KMS-11 (cell line): ENCODE measurements at regions not wholly inside any gene's neighbourhood (a gene's known extent, or its start where the extent isn't known, plus 50 kb on each side); places are given as distances from the start of the nearest gene placed in this dataset.
A peak's percentile ranks its signal among the peaks of the same experiment; 100 is the strongest.

Experiments used
- H2AFZ ChIP-seq: fragments of 200-600 bp; sonication (generic); 2 replicates; pipeline ENCODE4 v1.6.1; 2016; ENCODE audit warnings: antibody characterized with exemption, mixed run types, low read depth
- H3K27ac ChIP-seq: fragments of 200-600 bp; sonication (generic); 2 replicates; pipeline ENCODE4 v1.6.1; 2016; ENCODE audit warnings: mild to moderate bottlenecking, mixed run types
- H3K27me3 ChIP-seq: fragments of 200-600 bp; sonication (generic); 2 replicates; pipeline ENCODE4 v1.6.1; 2017; ENCODE audit warnings: mild to moderate bottlenecking, low read depth, mixed run types, moderate library complexity; ENCODE audit not compliant: insufficient read depth
- H3K36me3 ChIP-seq: fragments of 200-600 bp; sonication (generic); 2 replicates; pipeline ENCODE4 v1.6.1; 2017; ENCODE audit warnings: mild to moderate bottlenecking, mixed run types; ENCODE audit not compliant: insufficient read depth
- H3K4me1 ChIP-seq: fragments of 200-600 bp; sonication (generic); 2 replicates; pipeline ENCODE4 v1.6.1; 2016; ENCODE audit warnings: mild to moderate bottlenecking, low read depth, mixed run types; ENCODE audit not compliant: poor library complexity, severe bottlenecking
- H3K4me2 ChIP-seq: fragments of 200-600 bp; sonication (generic); 2 replicates; pipeline ENCODE4 v1.7.0; 2016; ENCODE audit warnings: mild to moderate bottlenecking, mixed run types
- H3K4me3 ChIP-seq: fragments of 200-600 bp; sonication (generic); IDR thresholded peaks from 2 replicates; pipeline ENCODE4 v1.6.1; 2017; ENCODE audit warnings: low read depth, low read length, mixed read lengths; ENCODE audit not compliant: insufficient read depth
- H3K79me2 ChIP-seq: fragments of 200-600 bp; sonication (generic); 2 replicates; pipeline ENCODE4 v1.6.1; 2016; ENCODE audit warnings: low read depth, mixed run types; ENCODE audit not compliant: insufficient read depth
- H3K9ac ChIP-seq: fragments of 200-600 bp; sonication (generic); 2 replicates; pipeline ENCODE4 v1.6.1; 2016; ENCODE audit warnings: mild to moderate bottlenecking, mixed run types
- H4K20me1 ChIP-seq: fragments of 200-600 bp; sonication (generic); 2 replicates; pipeline ENCODE4 v1.6.1; 2016; ENCODE audit warnings: mild to moderate bottlenecking, mixed run types; ENCODE audit not compliant: insufficient read depth
- CTCF ChIP-seq: fragments of 200-600 bp; sonication (generic); conservative IDR thresholded peaks from 2 replicates; pipeline ENCODE4 v1.6.1; 2017; ENCODE audit warnings: low read depth, mild to moderate bottlenecking, antibody characterized with exemption, low read length, moderate library complexity, mixed read lengths

GRCh38 chr6:40049128-40049527, 114.9 kb upstream of the MOCS1 start:
- H3K36me3 ChIP-seq = no peaks in the 10 kb centered on the region
- no peak overlapping the region for H2AFZ ChIP-seq
- no peak overlapping the region for H3K27ac ChIP-seq
- TF ChIP-seq CTCF = no peak
- H3K79me2 ChIP-seq = no peaks in the 10 kb centered on the region
- H3K27me3 ChIP-seq = no peaks in the 10 kb centered on the region
- H3K4me2 ChIP-seq = no peak overlapping the region
- no peak overlapping the region for H3K4me3 ChIP-seq
- no peaks in the 10 kb centered on the region for H4K20me1 ChIP-seq
- H3K4me1 ChIP-seq = peaks cover 7% of the 10 kb centered on the region
- no peak overlapping the region for H3K9ac ChIP-seq

GRCh38 chr6:40044196-40044595, 109.9 kb upstream of the MOCS1 start:
- no peaks in the 10 kb centered on the region for H3K27me3 ChIP-seq
- H3K27ac ChIP-seq = no peak overlapping the region
- no peaks in the 10 kb centered on the region for H3K36me3 ChIP-seq
- no peaks in the 10 kb centered on the region for H4K20me1 ChIP-seq
- H3K4me3 ChIP-seq = no peak overlapping the region
- peaks cover 36% of the 10 kb centered on the region for H3K4me1 ChIP-seq
- no peak overlapping the region for H3K9ac ChIP-seq
- no peak overlapping the region for H2AFZ ChIP-seq
- H3K4me2 ChIP-seq = no peak overlapping the region
- TF ChIP-seq CTCF = no peak
- H3K79me2 ChIP-seq = no peaks in the 10 kb centered on the region

- Histone ChIP-seq H2AFZ (no peak overlapping the region), H3K79me2 (no peaks in the 10 kb centered on the region), H3K4me1 (peaks cover 36% of the 10 kb centered on the region), H3K4me3 (no peak overlapping the region), H3K27ac (peak overlapping the region; percentile 38; the same call in 1 of the 2 replicates), H3K4me2 (peak overlapping the region; percentile 47), H3K27me3 (no peaks in the 10 kb centered on the region), H3K36me3 (no peaks in the 10 kb centered on the region), H3K9ac (no peak overlapping the region), H4K20me1 (no peaks in the 10 kb centered on the region)
- TF ChIP-seq CTCF = no peak
Measured at GRCh38 chr6:40042232-40042631, 108.0 kb upstream of the MOCS1 start.

- no peak overlapping the region for H3K4me3 ChIP-seq
- H4K20me1 ChIP-seq = no peaks in the 10 kb centered on the region
- H3K9ac ChIP-seq = no peak overlapping the region
- no peak overlapping the region for H3K4me2 ChIP-seq
- H3K27me3 ChIP-seq = no peaks in the 10 kb centered on the region
- H2AFZ ChIP-seq = no peak overlapping the region
- no peaks in the 10 kb centered on the region for H3K36me3 ChIP-seq
- H3K79me2 ChIP-seq = no peaks in the 10 kb centered on the region
- no peak for TF ChIP-seq CTCF
- H3K4me1 ChIP-seq = peaks cover 28% of the 10 kb centered on the region
- no peak overlapping the region for H3K27ac ChIP-seq
Measured at GRCh38 chr6:40039042-40039441, 104.8 kb upstream of the MOCS1 start.
